Activated T-cell treated with anti-CD3 and anti-CD28 coated beads for 1 hour (primary cell): ENCODE measurements at regions not wholly inside any gene's neighbourhood (a gene's known extent, or its start where the extent isn't known, plus 50 kb on each side); places are given as distances from the start of the nearest gene placed in this dataset.

ENCODE experiments used
- DNase-seq: peaks from one replicate; pipeline ENCODE4 v3.0.0-alpha.2; 2020; ENCODE audit warnings: low read depth

- DNase-seq, result no peak
Measured at GRCh38 chr15:69955240-69955894, 142.3 kb downstream of the TLE3 start.

GRCh38 chr15:69956417-69956816 lies 141.3 kb downstream of the TLE3 start:
- DNase-seq, result no peak

GRCh38 chr15:69957175-69957574 lies 140.5 kb downstream of the TLE3 start:
- no peak for DNase-seq

- no peak for DNase-seq
Measured at GRCh38 chr15:69958496-69959084, 139.1 kb downstream of the TLE3 start.

- DNase-seq, result no peak
Measured at GRCh38 chr15:69962561-69962960, 135.2 kb downstream of the TLE3 start.

GRCh38 chr15:69963385-69963784 lies 134.3 kb downstream of the TLE3 start:
- no peak for DNase-seq

GRCh38 chr15:69971771-69972170 lies 125.9 kb downstream of the TLE3 start:
- DNase-seq, result no peak

- DNase-seq, result no peak
Measured at GRCh38 chr15:69972436-69972835, 125.3 kb downstream of the TLE3 start.

- DNase-seq, result no peak
Measured at GRCh38 chr15:69973102-69973714, 124.5 kb downstream of the TLE3 start.

- no peak for DNase-seq
Measured at GRCh38 chr15:69973880-69974279, 123.8 kb downstream of the TLE3 start.

GRCh38 chr15:69974321-69974720 lies 123.4 kb downstream of the TLE3 start:
- DNase-seq, result no peak

GRCh38 chr15:69976366-69976994 lies 121.2 kb downstream of the TLE3 start:
- peak; percentile 36 for DNase-seq

- no peak for DNase-seq
Measured at GRCh38 chr15:69978603-69979002, 119.1 kb downstream of the TLE3 start.

- no peak for DNase-seq
Measured at GRCh38 chr15:69979262-69979661, 118.5 kb downstream of the TLE3 start.

- no peak for DNase-seq
Measured at GRCh38 chr15:69979783-69980182, 117.9 kb downstream of the TLE3 start.

GRCh38 chr15:69980341-69981059 lies 117.2 kb downstream of the TLE3 start:
- DNase-seq, result no peak

GRCh38 chr15:69982037-69982436 lies 115.7 kb downstream of the TLE3 start:
- DNase-seq, result no peak

- DNase-seq, result no peak
Measured at GRCh38 chr15:69983696-69984265, 113.9 kb downstream of the TLE3 start.

- no peak for DNase-seq
Measured at GRCh38 chr15:69987492-69988489, 109.9 kb downstream of the TLE3 start.

GRCh38 chr15:69988541-69989225 lies 109.0 kb downstream of the TLE3 start:
- DNase-seq, result no peak
